Activated B cell treated with CpG ODN at 0.5 μM for 24 hours (primary cell): ENCODE measurements at regions not wholly inside any gene's neighbourhood (a gene's known extent, or its start where the extent isn't known, plus 50 kb on each side); places are given as distances from the start of the nearest gene placed in this dataset.
"Not testable (repeated sequence)": the region's sequence is repeated elsewhere in the genome, so short reads cannot be mapped to it uniquely, and the experiment has no call there.

ENCODE experiments used
- ATAC-seq: fragments of 200-7000 bp; cut with Tn5 transposase; one replicate; pipeline ENCODE4 v1.10.0; 2021; ENCODE audit warnings: low read depth, mild to moderate bottlenecking, moderate library complexity
- CTCF ChIA-PET: fragments of 350-600 bp; sonication (Branson Sonifier 250); formaldehyde crosslinking; loops from one replicate; lab custom pipeline; 2021; ENCODE audit warnings: antibody characterized with exemption; lab: Charles Lee
- POLR2A ChIA-PET: fragments of 350-600 bp; sonication (Branson Sonifier 250); formaldehyde crosslinking; loops from one replicate; lab custom pipeline; 2021; ENCODE audit warnings: antibody characterized with exemption; lab: Charles Lee
- DNase-seq: peaks from one replicate; pipeline ENCODE4 v3.0.0; 2022
- H3K27ac Mint-ChIP-seq: one replicate; pipeline ENCODE4 v1.8.0; 2020; ENCODE audit warnings: mixed read lengths
- H3K27me3 Mint-ChIP-seq: one replicate; pipeline ENCODE4 v1.8.0; 2021; ENCODE audit warnings: mixed read lengths
- H3K36me3 Mint-ChIP-seq: one replicate; pipeline ENCODE4 v1.8.0; 2021; ENCODE audit warnings: low read depth, mixed read lengths
- H3K4me1 Mint-ChIP-seq: one replicate; pipeline ENCODE4 v1.8.0; 2021; ENCODE audit warnings: mixed read lengths
- H3K4me3 Mint-ChIP-seq: one replicate; pipeline ENCODE4 v1.8.0; 2020; ENCODE audit warnings: mild to moderate bottlenecking, mixed read lengths
- H3K9me3 Mint-ChIP-seq: one replicate; pipeline ENCODE4 v1.8.0; 2020; ENCODE audit warnings: mixed read lengths
- CTCF ChIP-seq: fragments of 200-600 bp; IDR thresholded peaks from one replicate; pipeline ENCODE4 v1.8.0; 2022; ENCODE audit warnings: antibody characterized with exemption, mild to moderate bottlenecking
- intact Hi-C: fragments of 100-400 bp; cut with micrococcal nuclease; formaldehyde crosslinking; loops from one replicate; pipeline ENCODE4 v1.15.1; 2024

DNA sequence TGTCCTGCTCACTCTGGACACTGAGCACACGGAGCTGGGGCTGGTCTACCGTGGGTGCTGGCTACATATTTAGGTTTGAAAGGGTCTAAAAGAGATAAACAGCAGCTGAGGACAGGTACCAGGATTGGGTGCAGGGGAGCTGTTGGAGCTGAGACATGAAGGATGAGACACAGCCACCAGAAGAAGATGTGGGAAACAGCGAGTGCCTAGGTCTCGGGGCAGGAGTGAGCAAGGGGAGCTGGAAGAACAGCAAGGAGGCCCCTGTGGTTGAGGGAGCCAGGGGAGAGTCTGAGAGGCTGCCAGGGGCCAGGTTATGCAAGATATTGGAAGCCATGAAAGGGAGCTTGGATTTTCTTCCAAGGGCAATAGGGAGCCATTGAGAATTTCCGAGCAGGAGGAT, 434.0 kb upstream of the SULF2 start:
- ChIA-PET CTCF (no interaction called here), POLR2A (no interaction called here)
- Mint-ChIP-seq H3K27me3 (peaks cover 9% of the 10 kb centered on the region), H3K4me3 (no peak overlapping the region), H3K9me3 (no peaks in the 10 kb centered on the region), H3K4me1 (no peaks in the 10 kb centered on the region), H3K36me3 (no peaks in the 10 kb centered on the region), H3K27ac (no peak overlapping the region)
- no peak for TF ChIP-seq CTCF
- intact Hi-C loops = no loop called here
- ATAC-seq = no peak
- no peak for DNase-seq

- ATAC-seq (no peak), DNase-seq (no peak)
- POLR2A ChIA-PET = no interaction called here
- H3K9me3 Mint-ChIP-seq = no peaks in the 10 kb centered on the region
- no peak for TF ChIP-seq CTCF
- CTCF ChIA-PET = no interaction called here
- no peaks in the 10 kb centered on the region for H3K4me1 Mint-ChIP-seq
- intact Hi-C loops = no loop called here
- no peaks in the 10 kb centered on the region for H3K36me3 Mint-ChIP-seq
- H3K27ac Mint-ChIP-seq = no peak overlapping the region
- H3K27me3 Mint-ChIP-seq = peaks cover 9% of the 10 kb centered on the region
- H3K4me3 Mint-ChIP-seq = no peak overlapping the region
These were observed 431.9 kb upstream of the SULF2 start for GRCh38 chr20:48217190-48217589.

- no peak for DNase-seq
- H3K9me3 Mint-ChIP-seq = no peaks in the 10 kb centered on the region
- no peak for ATAC-seq
- no peak overlapping the region for H3K27ac Mint-ChIP-seq
- ChIA-PET POLR2A (no interaction called here), CTCF (no interaction called here)
- H3K36me3 Mint-ChIP-seq = no peaks in the 10 kb centered on the region
- H3K27me3 Mint-ChIP-seq = peaks cover 11% of the 10 kb centered on the region
- H3K4me3 Mint-ChIP-seq = no peak overlapping the region
- no peaks in the 10 kb centered on the region for H3K4me1 Mint-ChIP-seq
- TF ChIP-seq CTCF = no peak
- intact Hi-C loops = no loop called here
These were observed 430.3 kb upstream of the SULF2 start for GRCh38 chr20:48215536-48215935.

DNA sequence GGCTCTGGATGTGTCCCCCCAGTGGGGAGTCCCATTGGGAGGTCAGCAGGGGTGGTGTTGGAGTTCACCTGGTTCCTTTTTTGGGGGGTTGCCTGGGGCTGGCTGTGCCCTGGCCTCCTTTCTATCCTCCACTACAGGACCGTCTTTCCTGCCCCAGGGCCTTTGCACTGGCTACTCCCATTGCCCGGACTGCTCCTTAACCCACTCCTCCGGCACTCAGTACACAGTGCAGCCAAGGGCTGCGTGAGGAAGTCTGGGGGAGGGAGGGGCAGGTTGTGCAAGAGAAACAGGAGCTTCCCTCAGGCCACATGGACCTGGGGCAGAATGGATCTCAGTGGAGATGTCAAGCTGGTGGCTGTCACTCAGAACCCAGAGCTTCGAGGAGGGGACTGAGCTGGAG, 429.3 kb upstream of the SULF2 start:
- H3K4me1 Mint-ChIP-seq = no peaks in the 10 kb centered on the region

DNA sequence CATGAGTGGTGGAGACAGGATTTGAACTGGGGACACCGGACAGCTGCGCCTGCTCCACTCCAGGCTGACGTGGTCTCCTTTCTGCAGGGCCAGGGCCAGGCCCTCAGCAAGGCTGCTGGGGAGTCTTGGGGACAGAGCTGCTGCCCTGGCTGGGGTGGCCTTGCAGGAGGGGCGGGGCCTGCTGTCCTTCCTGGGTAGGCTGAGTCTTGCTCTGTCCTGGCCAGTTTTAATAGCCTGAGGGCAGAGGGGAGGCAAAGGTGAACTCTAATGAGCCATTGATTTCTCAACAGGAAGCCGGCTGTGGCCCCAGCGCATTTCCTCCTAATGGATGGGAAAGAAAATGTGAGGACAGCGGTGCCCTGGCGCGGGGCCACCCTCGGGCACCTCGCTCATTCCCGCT, 428.4 kb upstream of the SULF2 start:
- H3K9me3 Mint-ChIP-seq, H3K36me3 Mint-ChIP-seq, CTCF ChIA-PET, H3K4me1 Mint-ChIP-seq, H3K4me3 Mint-ChIP-seq, ATAC-seq, intact Hi-C loops, POLR2A ChIA-PET, H3K27ac Mint-ChIP-seq, DNase-seq: not testable (repeated sequence)
- H3K27me3 Mint-ChIP-seq = peaks cover 11% of the 10 kb centered on the region

More for the DNA sequence above, 429.3 kb upstream of the SULF2 start:
- ChIA-PET CTCF (no interaction called here), POLR2A (no interaction called here)
- no peaks in the 10 kb centered on the region for H3K36me3 Mint-ChIP-seq
- H3K27ac Mint-ChIP-seq = no peak overlapping the region
- no peak overlapping the region for H3K4me3 Mint-ChIP-seq
- DNase-seq (no peak), ATAC-seq (no peak)
- peaks cover 11% of the 10 kb centered on the region for H3K27me3 Mint-ChIP-seq
- intact Hi-C loops = no loop called here
- no peaks in the 10 kb centered on the region for H3K9me3 Mint-ChIP-seq
- TF ChIP-seq CTCF = no peak

- TF ChIP-seq CTCF = no peak
- CTCF ChIA-PET = no interaction called here
- no peak for ATAC-seq
- no peaks in the 10 kb centered on the region for H3K36me3 Mint-ChIP-seq
- POLR2A ChIA-PET = no interaction called here
- intact Hi-C loops = no loop called here
- no peaks in the 10 kb centered on the region for H3K4me1 Mint-ChIP-seq
- DNase-seq = no peak
- no peak overlapping the region for H3K27ac Mint-ChIP-seq
- no peak overlapping the region for H3K4me3 Mint-ChIP-seq
- no peaks in the 10 kb centered on the region for H3K9me3 Mint-ChIP-seq
- H3K27me3 Mint-ChIP-seq = peaks cover 11% of the 10 kb centered on the region
These were observed 427.7 kb upstream of the SULF2 start for GRCh38 chr20:48212806-48213509.
